Forelimb muscle (tissue), 1 donor: ENCODE measurements at regions not wholly inside any gene's neighbourhood (a gene's known extent, or its start where the extent isn't known, plus 50 kb on each side); places are given as distances from the start of the nearest gene placed in this dataset.
A peak's percentile ranks its signal among the peaks of the same experiment; 100 is the strongest.

Experiments used
- DNase-seq: peaks from one replicate; pipeline ENCODE4 v3.0.0-alpha.2; 2013; ENCODE audit warnings: low read depth

- DNase-seq, result no peak
Measured at GRCh38 chr7:132733860-132734259, 157.6 kb upstream of the PLXNA4 start.

- no peak for DNase-seq
Measured at GRCh38 chr7:132732321-132732865, 156.1 kb upstream of the PLXNA4 start.

- DNase-seq, result no peak
Measured at GRCh38 chr7:132730105-132730504, 153.8 kb upstream of the PLXNA4 start.

GRCh38 chr7:132723506-132724081 is 147.3 kb upstream of the PLXNA4 start:
- no peak for DNase-seq

GRCh38 chr7:132720835-132721234 is 144.6 kb upstream of the PLXNA4 start:
- no peak for DNase-seq

GRCh38 chr7:132713893-132714292 is 137.6 kb upstream of the PLXNA4 start:
- DNase-seq, result no peak

GRCh38 chr7:132709971-132710567 is 133.8 kb upstream of the PLXNA4 start:
- DNase-seq, result no peak

- no peak for DNase-seq
Measured at GRCh38 chr7:132708470-132708869, 132.2 kb upstream of the PLXNA4 start.

- DNase-seq, result no peak
Measured at GRCh38 chr7:132705146-132705545, 128.9 kb upstream of the PLXNA4 start.

- DNase-seq, result no peak
Measured at GRCh38 chr7:132703742-132704141, 127.5 kb upstream of the PLXNA4 start.

GRCh38 chr7:132697003-132697402 is 120.7 kb upstream of the PLXNA4 start:
- peak; percentile 19 for DNase-seq

GRCh38 chr7:132696332-132696731 is 120.1 kb upstream of the PLXNA4 start:
- no peak for DNase-seq

GRCh38 chr7:132691201-132691600 is 114.9 kb upstream of the PLXNA4 start:
- DNase-seq, result no peak

- no peak for DNase-seq
Measured at GRCh38 chr7:132690174-132690573, 113.9 kb upstream of the PLXNA4 start.

- DNase-seq, result no peak
Measured at GRCh38 chr7:132687981-132688383, 111.7 kb upstream of the PLXNA4 start.

GRCh38 chr7:132687016-132687415 is 110.7 kb upstream of the PLXNA4 start:
- no peak for DNase-seq

- no peak for DNase-seq
Measured at GRCh38 chr7:132685277-132685676, 109.0 kb upstream of the PLXNA4 start.

- no peak for DNase-seq
Measured at GRCh38 chr7:132683896-132684690, 107.8 kb upstream of the PLXNA4 start.

GRCh38 chr7:132681951-132682350 is 105.7 kb upstream of the PLXNA4 start:
- DNase-seq, result no peak

- no peak for DNase-seq
Measured at GRCh38 chr7:132680590-132680989, 104.3 kb upstream of the PLXNA4 start.

GRCh38 chr7:132678656-132679055 is 102.4 kb upstream of the PLXNA4 start:
- DNase-seq, result no peak

GRCh38 chr7:132677918-132678317 is 101.6 kb upstream of the PLXNA4 start:
- no peak for DNase-seq
